ENCODE measurements at regions not wholly inside any gene's neighbourhood (a gene's known extent, or its start where the extent isn't known, plus 50 kb on each side); places are given as distances from the start of the nearest gene placed in this dataset.
"Not testable (repeated sequence)": the region's sequence is repeated elsewhere in the genome, so short reads cannot be mapped to it uniquely, and the experiment has no call there.

GRCh38 chr9:42656789-42657188 lies 473.3 kb downstream of the SPATA31A6 start:
- DNase-seq (ENCODE audit: insufficient read length, low spot score); FAIRE-seq: not testable (repeated sequence)

- not testable (repeated sequence) for DNase-seq (ENCODE audit: insufficient read length, low spot score); FAIRE-seq
These were observed 474.0 kb downstream of the SPATA31A6 start for GRCh38 chr9:42657496-42657895.

GRCh38 chr9:42697146-42697545 lies 513.7 kb downstream of the SPATA31A6 start:
- DNase-seq (ENCODE audit: insufficient read length, low spot score); FAIRE-seq: not testable (repeated sequence)

GRCh38 chr9:42702890-42703289 lies 519.4 kb downstream of the SPATA31A6 start:
- DNase-seq (ENCODE audit: insufficient read length, low spot score); FAIRE-seq: not testable (repeated sequence)

GRCh38 chr9:42724841-42725835 lies 541.7 kb downstream of the SPATA31A6 start:
- DNase-seq (ENCODE audit: insufficient read length, low spot score); FAIRE-seq: not testable (repeated sequence)

GRCh38 chr9:42743030-42743814 lies 559.8 kb downstream of the SPATA31A6 start:
- DNase-seq (ENCODE audit: insufficient read length, low spot score) (peak; percentile 64), FAIRE-seq (peak; percentile 16)

- DNase-seq (ENCODE audit: insufficient read length, low spot score); FAIRE-seq: not testable (repeated sequence)
These were observed 573.8 kb downstream of the SPATA31A6 start for GRCh38 chr9:42757251-42757650.

GRCh38 chr9:42759320-42759719 lies 575.9 kb downstream of the SPATA31A6 start:
- DNase-seq (ENCODE audit: insufficient read length, low spot score); FAIRE-seq: not testable (repeated sequence)

GRCh38 chr9:42782201-42782600 lies 598.7 kb downstream of the SPATA31A6 start:
- not testable (repeated sequence) for FAIRE-seq; DNase-seq (ENCODE audit: insufficient read length, low spot score)

GRCh38 chr9:42792725-42793124 lies 609.3 kb downstream of the SPATA31A6 start:
- not testable (repeated sequence) for DNase-seq (ENCODE audit: insufficient read length, low spot score); FAIRE-seq

- FAIRE-seq; DNase-seq (ENCODE audit: insufficient read length, low spot score): not testable (repeated sequence)
These were observed 615.1 kb downstream of the SPATA31A6 start for GRCh38 chr9:42798571-42798970.

- not testable (repeated sequence) for FAIRE-seq; DNase-seq (ENCODE audit: insufficient read length, low spot score)
These were observed 619.3 kb downstream of the SPATA31A6 start for GRCh38 chr9:42802716-42803115.

- DNase-seq (ENCODE audit: insufficient read length, low spot score); FAIRE-seq: not testable (repeated sequence)
These were observed 623.2 kb downstream of the SPATA31A6 start for GRCh38 chr9:42806674-42807073.

- not testable (repeated sequence) for FAIRE-seq; DNase-seq (ENCODE audit: insufficient read length, low spot score)
These were observed 638.0 kb downstream of the SPATA31A6 start for GRCh38 chr9:42821468-42821867.

GRCh38 chr9:42848156-42848555 lies 664.7 kb downstream of the SPATA31A6 start:
- not testable (repeated sequence) for FAIRE-seq; DNase-seq (ENCODE audit: insufficient read length, low spot score)

- not testable (repeated sequence) for DNase-seq (ENCODE audit: insufficient read length, low spot score); FAIRE-seq
These were observed 667.6 kb downstream of the SPATA31A6 start for GRCh38 chr9:42850896-42851693.

GRCh38 chr9:42851701-42852100 lies 668.2 kb downstream of the SPATA31A6 start:
- FAIRE-seq; DNase-seq (ENCODE audit: insufficient read length, low spot score): not testable (repeated sequence)

GRCh38 chr9:42852133-42852930 lies 668.9 kb downstream of the SPATA31A6 start:
- not testable (repeated sequence) for FAIRE-seq; DNase-seq (ENCODE audit: insufficient read length, low spot score)

- DNase-seq (ENCODE audit: insufficient read length, low spot score); FAIRE-seq: not testable (repeated sequence)
These were observed 676.7 kb downstream of the SPATA31A6 start for GRCh38 chr9:42860133-42860532.

All from GM12891 (cell line).